ENCODE measurements at regions not wholly inside any gene's neighbourhood (a gene's known extent, or its start where the extent isn't known, plus 50 kb on each side); places are given as distances from the start of the nearest gene placed in this dataset.

GRCh38 chr9:13807118-13807517 lies 506.8 kb downstream of the NFIB start:
- WGBS, 2 experiments (ENCODE audit: insufficient coverage in 1 of 2, insufficient read length in 1 of 2) = 94% methylated on average over 3 to 4 of the region's 4 CpGs
- no peak overlapping the region for H3K27ac Mint-ChIP-seq
- no peak overlapping the region for H3K4me3 Mint-ChIP-seq

GRCh38 chr9:13806714-13807113 lies 507.2 kb downstream of the NFIB start:
- Mint-ChIP-seq H3K4me3 (no peak overlapping the region), H3K4me1 (no peaks in the 10 kb centered on the region), H3K27me3 (ENCODE audit: insufficient read depth) (no peaks in the 10 kb centered on the region), H3K9me3 (no peaks in the 10 kb centered on the region), H3K36me3 (ENCODE audit: low read depth) (no peaks in the 10 kb centered on the region), H3K27ac (no peak overlapping the region)
- no peak for DNase-seq
- H3K4me1 ChIP-seq (ENCODE audit: control insufficient read depth, insufficient read depth, low read length) = no peaks in the 10 kb centered on the region
- WGBS, 2 experiments (ENCODE audit: insufficient coverage in 1 of 2, insufficient read length in 1 of 2) = 95 to 100% methylated on average over 1 to 2 of the region's 2 CpGs
- H3K9me3 ChIP-seq (ENCODE audit: control insufficient read depth, low read length) = no peaks in the 10 kb centered on the region
- H3K4me3 ChIP-seq (ENCODE audit: low read length) = no peak overlapping the region
- H3K27ac ChIP-seq (ENCODE audit: low read depth, low read length) = no peak overlapping the region
- H3K9ac ChIP-seq (ENCODE audit: extremely low read depth, low read length, poor library complexity, severe bottlenecking) = no peak overlapping the region
- H3K36me3 ChIP-seq (ENCODE audit: control insufficient read depth, insufficient read depth, low read length) = no peaks in the 10 kb centered on the region
- no peak for TF ChIP-seq CTCF (conservative IDR thresholded peaks at IDR 0.05)
- no peaks in the 10 kb centered on the region for H3K27me3 ChIP-seq (ENCODE audit: control insufficient read depth, insufficient read depth, low read length, poor library complexity, severe bottlenecking)

More at GRCh38 chr9:13807118-13807517, 506.8 kb downstream of the NFIB start:
- Histone ChIP-seq H3K27me3 (ENCODE audit: control insufficient read depth, insufficient read depth, low read length, poor library complexity, severe bottlenecking) (no peaks in the 10 kb centered on the region), H3K9ac (ENCODE audit: extremely low read depth, low read length, poor library complexity, severe bottlenecking) (no peak overlapping the region), H3K27ac (ENCODE audit: low read depth, low read length) (no peak overlapping the region), H3K36me3 (ENCODE audit: control insufficient read depth, insufficient read depth, low read length) (no peaks in the 10 kb centered on the region), H3K4me3 (ENCODE audit: low read length) (no peak overlapping the region), H3K4me1 (ENCODE audit: control insufficient read depth, insufficient read depth, low read length) (no peaks in the 10 kb centered on the region), H3K9me3 (ENCODE audit: control insufficient read depth, low read length) (no peaks in the 10 kb centered on the region)
- Mint-ChIP-seq H3K9me3 (no peaks in the 10 kb centered on the region), H3K36me3 (ENCODE audit: low read depth) (no peaks in the 10 kb centered on the region), H3K4me1 (no peaks in the 10 kb centered on the region), H3K27me3 (ENCODE audit: insufficient read depth) (no peaks in the 10 kb centered on the region)
- no peak for TF ChIP-seq CTCF (conservative IDR thresholded peaks at IDR 0.05)
- no peak for DNase-seq

GRCh38 chr9:13805546-13805945 lies 508.4 kb downstream of the NFIB start:
- Histone ChIP-seq H3K4me3 (ENCODE audit: low read length) (no peak overlapping the region), H3K27ac (ENCODE audit: low read depth, low read length) (no peak overlapping the region), H3K9me3 (ENCODE audit: control insufficient read depth, low read length) (no peaks in the 10 kb centered on the region), H3K9ac (ENCODE audit: extremely low read depth, low read length, poor library complexity, severe bottlenecking) (no peak overlapping the region), H3K36me3 (ENCODE audit: control insufficient read depth, insufficient read depth, low read length) (no peaks in the 10 kb centered on the region), H3K4me1 (ENCODE audit: control insufficient read depth, insufficient read depth, low read length) (no peaks in the 10 kb centered on the region), H3K27me3 (ENCODE audit: control insufficient read depth, insufficient read depth, low read length, poor library complexity, severe bottlenecking) (no peaks in the 10 kb centered on the region)
- Mint-ChIP-seq H3K4me3 (no peak overlapping the region), H3K36me3 (ENCODE audit: low read depth) (no peaks in the 10 kb centered on the region), H3K27ac (no peak overlapping the region), H3K4me1 (no peaks in the 10 kb centered on the region), H3K9me3 (no peaks in the 10 kb centered on the region), H3K27me3 (ENCODE audit: insufficient read depth) (no peaks in the 10 kb centered on the region)
- no peak for DNase-seq
- WGBS, 2 experiments (ENCODE audit: insufficient coverage in 1 of 2, insufficient read length in 1 of 2) = 91 to 98% methylated on average over 5 of the region's 5 CpGs
- TF ChIP-seq CTCF (conservative IDR thresholded peaks at IDR 0.05) = no peak
